GM12801 (cell line): ENCODE measurements at regions not wholly inside any gene's neighbourhood (a gene's known extent, or its start where the extent isn't known, plus 50 kb on each side); places are given as distances from the start of the nearest gene placed in this dataset.

ENCODE experiments used
- CTCF ChIP-seq: IDR thresholded peaks from one replicate; pipeline ENCODE4 v1.5.1; 2011; ENCODE audit warnings: control low read depth; ENCODE audit not compliant: insufficient read length; ENCODE audit errors: extremely low read depth

GRCh38 chr7:35985126-35985754, 167.8 kb upstream of the EEPD1 start:
- no peak for TF ChIP-seq CTCF

GRCh38 chr7:35987016-35987415, 166.0 kb upstream of the EEPD1 start:
- TF ChIP-seq CTCF, result no peak

GRCh38 chr7:35988105-35988504, 164.9 kb upstream of the EEPD1 start:
- TF ChIP-seq CTCF, result no peak

GRCh38 chr7:35988818-35989217, 164.2 kb upstream of the EEPD1 start:
- TF ChIP-seq CTCF, result no peak

GRCh38 chr7:35991511-35992232, 161.4 kb upstream of the EEPD1 start:
- TF ChIP-seq CTCF, result no peak

- TF ChIP-seq CTCF, result no peak
These were observed 160.6 kb upstream of the EEPD1 start for GRCh38 chr7:35992436-35992835.

GRCh38 chr7:35993113-35993512, 159.9 kb upstream of the EEPD1 start:
- no peak for TF ChIP-seq CTCF
